Kidney epithelial cell (primary cell): ENCODE measurements at regions not wholly inside any gene's neighbourhood (a gene's known extent, or its start where the extent isn't known, plus 50 kb on each side); places are given as distances from the start of the nearest gene placed in this dataset.
"Not testable (repeated sequence)": the region's sequence is repeated elsewhere in the genome, so short reads cannot be mapped to it uniquely, and the experiment has no call there.

ENCODE experiments used
- DNase-seq: peaks from one replicate; pipeline ENCODE4 v3.0.0-alpha.2; 2010; ENCODE audit warnings: low read depth
- H3K27me3 ChIP-seq: 2 replicates; pipeline ENCODE4 v1.6.0; 2011; ENCODE audit warnings: low read length; ENCODE audit not compliant: control insufficient read depth, insufficient read depth
- H3K36me3 ChIP-seq: 2 replicates; pipeline ENCODE4 v1.5.1; 2011; ENCODE audit warnings: low read length; ENCODE audit not compliant: control insufficient read depth, insufficient read depth
- H3K4me3 ChIP-seq: 2 replicates; pipeline ENCODE4 v1.5.1; 2011; ENCODE audit warnings: low read depth, mild to moderate bottlenecking, control low read depth, low read length
- CTCF ChIP-seq: IDR thresholded peaks from 2 replicates; pipeline ENCODE4 v1.5.1; 2011; ENCODE audit warnings: mild to moderate bottlenecking, moderate library complexity, low read length, control low read depth, inconsistent platforms; ENCODE audit not compliant: insufficient read depth, poor library complexity, severe bottlenecking

GRCh38 chr19:29154163-29154562 is 58.8 kb downstream of the UQCRFS1 start:
- Histone ChIP-seq H3K27me3 (no peaks in the 10 kb centered on the region), H3K36me3 (no peaks in the 10 kb centered on the region), H3K4me3 (no peak overlapping the region)
- no peak for DNase-seq
- TF ChIP-seq CTCF: no peak

GRCh38 chr19:29145756-29146155 is 67.2 kb downstream of the UQCRFS1 start:
- Histone ChIP-seq H3K27me3 (no peaks in the 10 kb centered on the region), H3K36me3 (no peaks in the 10 kb centered on the region), H3K4me3 (no peak overlapping the region)
- no peak for DNase-seq
- TF ChIP-seq CTCF: no peak

GRCh38 chr19:29143183-29143582 is 69.8 kb downstream of the UQCRFS1 start:
- no peaks in the 10 kb centered on the region for H3K36me3 ChIP-seq
- no peak for DNase-seq
- no peak for TF ChIP-seq CTCF

GRCh38 chr19:29139227-29139626 is 73.7 kb downstream of the UQCRFS1 start:
- no peak for DNase-seq
- no peaks in the 10 kb centered on the region for H3K27me3 ChIP-seq
- H3K36me3 ChIP-seq: no peaks in the 10 kb centered on the region
- TF ChIP-seq CTCF: no peak
- H3K4me3 ChIP-seq: no peak overlapping the region

More at GRCh38 chr19:29143183-29143582, 69.8 kb downstream of the UQCRFS1 start:
- no peaks in the 10 kb centered on the region for H3K27me3 ChIP-seq
- H3K4me3 ChIP-seq: no peak overlapping the region

- not testable (repeated sequence) for H3K36me3 ChIP-seq, H3K27me3 ChIP-seq, H3K4me3 ChIP-seq, DNase-seq
Observed at GRCh38 chr19:29138206-29138605, 74.7 kb downstream of the UQCRFS1 start.

GRCh38 chr19:29131456-29131855 is 81.5 kb downstream of the UQCRFS1 start:
- no peak for DNase-seq
- Histone ChIP-seq H3K4me3 (no peak overlapping the region), H3K27me3 (no peaks in the 10 kb centered on the region), H3K36me3 (no peaks in the 10 kb centered on the region)
- no peak for TF ChIP-seq CTCF
